COLO829 (cell line): ENCODE measurements at regions not wholly inside any gene's neighbourhood (a gene's known extent, or its start where the extent isn't known, plus 50 kb on each side); places are given as distances from the start of the nearest gene placed in this dataset.
"Not testable (repeated sequence)": the region's sequence is repeated elsewhere in the genome, so short reads cannot be mapped to it uniquely, and the experiment has no call there.

Source experiments
- DNase-seq: peaks from one replicate; pipeline ENCODE4 v3.0.0; 2012; ENCODE audit warnings: low spot score

DNA sequence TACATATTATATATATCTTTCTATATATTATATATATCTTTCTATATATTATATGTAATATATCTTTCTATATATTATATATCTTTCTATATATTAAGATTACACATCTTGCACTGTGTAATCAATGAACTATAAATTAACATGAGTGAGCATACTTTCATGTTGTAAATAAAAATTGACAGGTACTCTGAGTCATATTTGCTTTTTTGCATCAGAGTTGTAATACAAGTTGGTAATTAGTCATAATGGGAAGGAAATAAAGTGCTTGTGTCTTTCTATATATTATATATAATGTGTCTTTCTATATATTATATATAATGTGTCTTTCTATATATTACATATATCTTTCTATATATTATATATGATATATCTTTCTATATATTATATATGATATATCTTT lies 172.5 kb upstream of the MAGI2 start:
- DNase-seq, result not testable (repeated sequence)

DNA sequence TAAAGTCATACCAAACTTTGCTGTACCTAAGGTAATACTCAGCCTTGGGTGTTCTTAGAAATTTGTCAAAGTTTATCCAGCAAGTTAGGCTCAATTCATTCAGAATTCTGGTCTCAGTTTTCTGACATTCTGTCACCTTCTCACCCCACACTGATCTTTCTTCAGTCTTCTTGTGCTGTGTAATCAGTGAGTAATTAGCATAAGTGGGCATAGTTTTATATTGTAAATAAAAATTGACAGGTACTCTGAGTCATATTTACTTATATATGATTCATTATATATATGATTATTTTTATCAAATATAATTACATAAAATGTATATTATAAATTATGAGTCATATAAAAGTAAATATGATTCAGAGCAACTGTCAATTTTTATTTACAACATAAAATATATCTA lies 170.9 kb upstream of the MAGI2 start:
- DNase-seq, result no peak

DNA sequence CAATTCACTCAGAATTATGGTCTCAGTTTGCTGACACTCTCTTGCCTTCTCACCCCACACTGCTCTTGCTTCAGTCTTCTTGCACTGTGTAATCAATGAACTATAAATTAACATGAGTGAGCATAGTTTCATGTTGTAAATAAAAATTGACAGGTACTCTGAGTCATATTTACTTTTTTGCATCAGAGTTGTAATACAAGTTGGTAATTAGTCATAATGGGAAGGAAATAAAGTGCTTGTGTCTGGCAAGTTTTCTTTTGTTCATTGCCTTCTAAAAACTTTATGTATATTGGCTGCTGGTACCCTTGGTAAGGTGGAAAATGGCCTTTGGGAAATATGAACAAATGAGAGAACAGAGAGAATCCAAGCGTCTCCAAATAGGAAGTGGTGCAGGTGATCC lies 169.3 kb upstream of the MAGI2 start:
- DNase-seq, result no peak

DNA sequence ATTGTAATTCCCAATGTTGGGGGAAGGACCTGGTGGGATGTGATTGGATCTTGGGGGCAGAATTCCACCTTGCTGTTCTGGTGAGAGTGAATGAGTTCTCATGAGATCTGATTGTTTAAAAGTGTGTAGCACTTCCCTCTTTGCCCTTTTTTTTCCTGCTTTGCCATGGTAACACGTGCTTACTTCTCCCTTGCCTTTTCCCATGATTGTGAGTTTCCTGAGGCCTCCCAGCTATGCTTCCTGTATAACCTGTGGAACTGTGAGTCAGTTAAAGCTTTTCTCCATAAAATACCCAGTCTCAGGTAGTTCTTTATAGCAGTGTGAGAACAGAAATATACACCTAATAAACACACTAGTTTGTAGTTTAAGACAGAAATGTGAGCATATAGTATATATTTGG lies 166.8 kb upstream of the MAGI2 start:
- no peak for DNase-seq

DNA sequence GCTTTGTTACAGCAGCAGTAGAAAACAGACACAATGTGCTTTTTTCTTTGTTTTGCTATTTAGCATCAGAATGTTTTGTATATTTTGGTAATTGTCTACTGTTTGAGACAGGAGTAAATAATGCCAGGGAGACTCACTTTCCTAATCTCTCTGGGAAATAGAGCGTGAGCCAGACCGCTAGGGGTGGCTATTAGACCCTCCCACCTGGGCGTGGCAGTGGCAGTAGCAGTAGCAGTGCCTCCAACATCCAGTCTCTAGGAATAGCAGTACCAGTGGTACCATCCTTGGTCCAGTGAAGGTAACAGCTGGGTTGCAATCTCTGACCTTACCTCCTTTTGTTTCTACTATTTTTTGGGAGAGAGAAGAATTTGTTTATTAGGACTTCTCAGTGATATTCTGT lies 165.7 kb upstream of the MAGI2 start:
- DNase-seq, result no peak

DNA sequence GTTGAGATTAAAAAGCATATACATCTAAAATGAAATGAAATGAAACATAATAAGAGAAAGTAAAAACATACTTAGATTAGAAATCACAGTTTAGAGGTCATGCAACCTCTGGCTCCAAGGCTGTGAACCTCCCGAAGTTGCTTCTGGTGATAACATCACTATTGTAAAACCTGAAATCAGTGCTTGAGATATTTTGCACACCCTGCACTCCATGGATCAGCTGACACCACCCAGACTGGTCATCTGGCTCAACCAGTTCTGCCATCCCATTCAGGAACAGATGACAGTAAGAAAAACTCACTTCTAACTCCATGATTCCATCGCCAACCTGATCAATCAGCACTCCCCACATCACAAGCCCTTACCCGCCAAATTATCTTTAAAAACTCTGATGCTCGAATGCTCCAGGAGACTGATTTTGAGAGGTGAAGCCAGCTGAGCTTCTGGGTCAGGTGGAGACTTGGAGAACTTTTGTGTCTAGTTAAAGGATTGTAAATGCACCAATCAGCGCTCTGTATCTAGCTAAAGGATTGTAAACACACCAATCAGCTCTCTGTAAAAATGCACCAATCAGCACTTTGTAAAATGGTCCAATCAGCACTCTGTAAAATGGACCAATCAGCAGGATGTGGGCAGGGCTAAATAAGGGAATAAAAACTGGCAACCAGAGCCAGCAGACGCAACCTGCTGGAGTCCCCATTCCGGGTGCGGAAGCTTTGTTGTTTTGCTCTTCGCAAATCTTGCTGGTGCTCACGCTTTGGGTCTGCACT lies 162.6 kb upstream of the MAGI2 start:
- DNase-seq, result no peak

DNA sequence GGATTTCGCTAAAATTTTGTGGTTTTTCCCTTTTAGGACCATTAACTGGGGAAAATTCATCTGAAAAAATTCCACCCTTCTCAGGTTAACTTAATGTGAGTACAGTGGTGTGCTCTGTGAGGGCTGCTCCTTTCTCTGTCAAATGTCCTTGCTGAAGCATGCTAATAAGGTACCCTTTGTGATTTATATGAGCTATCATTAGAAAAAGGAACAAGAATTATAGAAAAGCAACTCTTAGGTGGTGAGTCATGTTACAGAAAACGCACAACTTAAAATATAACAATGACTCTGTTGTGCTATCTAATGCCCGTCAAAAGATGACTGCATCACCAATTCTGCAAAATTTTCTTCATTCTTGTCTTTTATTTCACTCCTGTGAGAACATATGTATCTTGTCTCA lies 162.0 kb upstream of the MAGI2 start:
- peak; percentile 68 for DNase-seq

DNA sequence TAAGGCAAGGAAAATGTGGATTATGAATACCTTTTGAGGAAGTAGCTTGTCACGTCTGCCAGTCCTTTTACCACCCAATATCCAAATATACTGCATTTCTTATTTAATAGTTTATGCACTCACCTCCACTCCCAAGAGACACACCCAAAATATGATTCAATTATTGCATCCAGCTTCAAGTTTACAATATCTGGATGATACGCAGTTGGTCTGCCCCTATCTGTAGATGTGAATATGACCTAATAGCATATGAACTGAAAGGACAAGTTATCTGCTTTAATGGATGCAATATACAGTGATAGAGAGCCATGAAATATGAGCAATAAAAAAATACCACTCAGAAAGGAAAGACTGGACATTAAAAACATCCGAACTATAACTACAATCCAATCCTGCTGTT lies 159.4 kb upstream of the MAGI2 start:
- no peak for DNase-seq

DNA sequence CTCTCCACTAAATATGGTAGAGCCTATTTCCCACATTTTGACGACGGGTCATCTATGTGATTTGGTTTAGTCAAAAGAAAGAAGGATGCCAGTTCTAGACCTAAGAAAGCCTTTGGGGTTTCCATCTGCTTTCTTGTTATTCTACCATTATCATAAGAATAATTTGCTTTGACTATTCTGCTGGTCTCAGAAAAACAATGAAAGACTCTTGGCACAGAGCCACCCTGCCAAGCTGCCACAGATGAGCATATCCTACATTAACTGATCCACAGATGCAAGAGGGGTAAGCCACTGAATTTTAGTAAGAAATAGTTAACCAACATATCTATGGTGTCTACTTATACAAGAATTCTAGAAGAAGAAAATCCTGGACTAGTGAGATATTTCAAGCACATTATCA lies 158.6 kb upstream of the MAGI2 start:
- DNase-seq, result no peak

DNA sequence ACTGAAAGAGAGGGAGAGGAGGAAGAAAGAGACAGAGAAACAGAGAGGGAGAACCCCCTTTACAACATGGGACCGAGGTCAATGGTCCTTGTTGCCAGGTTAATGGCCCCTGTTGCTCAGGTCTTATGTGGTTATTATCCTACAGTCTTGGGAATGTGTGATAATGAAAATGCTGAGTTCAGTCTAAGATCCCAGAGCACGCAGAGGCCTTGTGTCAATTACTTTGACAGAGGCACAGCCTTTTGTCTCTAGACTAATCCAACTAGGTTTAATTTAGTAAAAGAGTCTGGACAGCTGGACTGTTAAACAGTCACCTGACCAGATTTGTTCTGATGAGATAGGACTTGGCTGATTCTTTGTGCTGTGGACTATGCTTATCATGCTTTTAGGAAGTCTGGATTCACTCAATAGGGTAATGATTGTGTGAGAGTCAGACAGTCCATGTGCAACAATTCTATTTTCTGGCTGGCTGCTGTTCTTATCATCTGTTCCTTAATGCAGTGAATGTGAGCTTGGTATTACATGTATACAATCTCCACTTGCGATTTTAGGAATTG lies 157.4 kb upstream of the MAGI2 start:
- no peak for DNase-seq

DNA sequence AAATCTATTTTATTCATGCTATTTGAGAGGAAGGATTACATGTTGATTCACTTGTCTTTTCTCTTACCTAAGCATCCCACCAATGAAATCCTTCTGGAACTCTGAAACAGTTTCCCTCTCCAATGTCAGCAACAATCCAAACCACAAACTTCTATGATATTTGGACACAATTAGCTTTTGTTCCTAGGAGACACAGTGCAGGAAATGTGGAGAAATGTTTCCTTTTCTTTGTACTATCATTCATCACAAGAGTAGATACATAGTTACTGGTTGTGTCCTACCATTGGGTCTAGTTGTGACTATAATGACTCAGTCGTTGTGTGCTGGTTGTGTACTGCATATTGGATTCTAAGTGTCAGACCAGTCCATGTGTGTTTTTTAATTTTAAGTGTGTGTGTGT lies 156.8 kb upstream of the MAGI2 start:
- DNase-seq, result peak; percentile 79

DNA sequence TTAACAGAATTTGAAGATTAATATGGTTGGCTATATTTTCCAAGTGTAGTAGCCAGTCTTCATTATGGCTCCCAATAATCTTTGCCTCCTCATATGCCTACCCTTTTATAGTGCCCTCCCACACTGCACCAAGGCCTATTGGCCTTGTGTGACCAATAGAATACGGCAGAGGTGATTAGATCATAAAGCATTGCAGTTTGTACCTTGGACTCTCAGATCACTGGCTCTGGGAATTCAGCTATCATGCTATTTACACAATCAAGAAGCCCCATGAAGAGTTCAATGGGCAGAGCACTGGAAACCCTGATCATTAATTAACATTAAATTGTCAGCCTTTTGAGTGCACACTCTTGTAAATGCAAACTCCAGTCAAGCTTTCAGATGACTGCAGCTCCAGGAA lies 154.5 kb upstream of the MAGI2 start:
- no peak for DNase-seq

DNA sequence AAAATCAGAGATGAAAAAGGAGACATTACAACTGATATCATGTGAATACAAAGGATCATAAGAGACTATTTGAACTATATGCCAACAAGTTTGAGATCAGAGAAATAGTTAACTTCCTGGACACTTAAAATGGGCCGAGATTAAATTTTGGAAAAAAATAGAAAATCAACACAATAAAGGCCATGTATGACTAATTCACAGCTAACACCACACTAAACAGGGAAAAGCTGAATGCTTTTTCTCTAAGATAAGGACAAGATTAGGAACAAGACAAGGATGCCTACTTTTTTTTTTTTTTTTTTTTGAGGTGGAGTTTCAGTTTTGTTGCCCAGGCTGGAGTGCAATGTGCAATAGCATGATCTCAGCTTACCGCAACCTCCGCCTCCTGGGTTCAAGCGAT lies 151.4 kb upstream of the MAGI2 start:
- no peak for DNase-seq

DNA sequence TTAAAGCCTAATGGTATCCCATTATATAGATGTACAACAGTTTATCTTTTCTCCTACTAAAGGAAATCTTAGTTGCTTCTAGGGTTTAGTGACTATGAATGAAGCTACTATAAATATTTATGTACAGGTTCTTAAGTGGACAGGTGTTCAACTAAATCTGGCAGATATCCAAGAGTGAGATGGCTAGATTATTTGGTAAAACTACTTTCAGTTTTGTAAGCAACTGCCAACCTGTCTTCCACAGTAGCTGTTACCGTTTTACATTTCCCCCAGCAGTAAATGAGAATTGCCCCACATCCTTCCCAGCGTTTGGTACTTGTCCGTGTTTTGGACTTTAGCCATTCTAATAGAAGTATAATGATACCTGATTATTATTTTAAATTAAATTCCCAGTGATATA lies 144.9 kb upstream of the MAGI2 start:
- no peak for DNase-seq

DNA sequence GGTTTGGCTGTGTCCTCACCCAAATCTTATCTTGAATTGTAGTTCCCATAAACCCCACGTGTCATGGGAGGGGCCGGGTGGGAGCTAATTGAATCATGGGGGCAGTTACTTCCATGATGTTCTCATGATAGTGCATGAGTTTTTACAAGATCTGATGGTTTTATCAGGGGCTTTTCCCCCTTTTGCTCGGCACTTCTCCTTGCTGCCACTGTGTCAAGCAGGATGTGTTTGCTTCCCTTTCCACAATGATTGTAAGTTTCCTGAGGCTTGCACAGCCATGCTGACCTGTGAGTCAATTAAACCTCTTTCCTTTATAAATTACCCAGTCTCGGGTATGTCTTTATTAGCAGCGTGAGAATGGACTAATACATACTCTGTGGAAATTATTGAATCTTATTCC lies 141.2 kb upstream of the MAGI2 start:
- DNase-seq, result not testable (repeated sequence)

DNA sequence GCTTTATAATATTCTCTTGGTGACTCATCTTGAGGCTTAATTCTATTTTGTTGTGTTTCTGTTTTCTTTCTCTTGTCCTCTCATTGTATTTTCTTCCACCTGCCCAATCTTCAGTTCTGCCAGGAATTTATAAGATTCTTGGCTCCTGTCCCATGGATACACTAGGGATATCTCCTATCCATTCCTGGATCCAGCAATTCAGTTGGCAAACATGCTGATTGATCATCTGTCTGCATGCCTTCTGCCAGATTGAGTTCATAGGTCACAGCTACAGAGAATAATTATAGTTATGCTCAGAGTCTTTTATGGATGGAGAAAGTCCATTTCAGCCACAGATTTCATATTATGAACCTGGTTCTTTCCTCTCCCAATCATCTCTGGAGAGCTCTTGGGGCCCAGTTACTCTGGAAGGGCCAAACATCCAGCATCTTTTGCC lies 140.4 kb upstream of the MAGI2 start:
- no peak for DNase-seq

DNA sequence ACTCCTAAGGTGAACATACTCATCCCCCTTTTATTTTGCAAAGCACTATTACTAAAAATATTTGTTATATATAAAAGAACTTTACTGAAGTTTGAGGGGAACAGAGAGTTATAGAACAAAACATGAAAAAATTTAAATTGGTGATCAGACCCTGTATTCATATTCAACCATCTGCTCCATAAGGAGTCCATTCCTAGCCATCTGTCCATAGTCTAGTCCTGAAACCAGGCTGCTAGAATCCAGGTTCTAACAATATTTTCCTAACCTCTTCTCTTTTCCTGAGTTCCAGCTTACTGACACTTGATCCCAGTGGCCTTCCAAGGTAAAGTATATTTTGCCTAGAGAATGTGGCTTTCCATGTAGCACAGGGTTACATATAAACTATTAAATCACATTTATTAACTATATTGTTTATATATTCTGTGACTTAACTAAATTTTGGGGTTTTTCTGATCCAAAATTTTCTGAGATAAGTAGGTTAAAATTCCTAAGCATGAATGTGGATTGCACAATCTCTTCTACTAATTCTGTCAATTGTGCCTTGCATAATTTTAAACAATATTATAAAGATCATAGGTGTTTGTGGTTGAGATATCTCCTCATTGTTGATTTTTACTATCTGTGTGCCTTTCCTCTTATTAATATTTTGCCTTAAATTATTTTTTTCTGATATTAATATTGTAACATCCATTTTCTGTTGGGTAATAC lies 137.6 kb upstream of the MAGI2 start:
- no peak for DNase-seq

DNA sequence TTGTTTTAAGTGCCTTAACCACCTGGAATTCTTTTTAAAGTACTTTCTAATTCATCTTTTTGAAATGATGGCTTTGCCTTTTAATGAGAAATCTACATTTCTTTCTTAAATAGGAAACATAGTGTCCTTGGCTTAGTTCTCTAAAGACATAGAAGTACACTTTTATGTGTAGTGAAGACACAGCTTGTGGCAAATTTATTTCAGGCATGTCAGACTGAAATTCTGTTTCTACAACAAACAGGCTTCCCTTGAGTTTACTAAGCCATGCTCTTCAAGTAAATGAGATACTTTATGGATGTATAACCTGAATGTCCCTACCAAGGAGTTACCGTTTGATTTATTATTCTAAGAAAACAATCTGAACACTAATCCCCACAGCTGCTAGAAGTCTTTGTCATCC lies 136.9 kb upstream of the MAGI2 start:
- DNase-seq, result no peak

DNA sequence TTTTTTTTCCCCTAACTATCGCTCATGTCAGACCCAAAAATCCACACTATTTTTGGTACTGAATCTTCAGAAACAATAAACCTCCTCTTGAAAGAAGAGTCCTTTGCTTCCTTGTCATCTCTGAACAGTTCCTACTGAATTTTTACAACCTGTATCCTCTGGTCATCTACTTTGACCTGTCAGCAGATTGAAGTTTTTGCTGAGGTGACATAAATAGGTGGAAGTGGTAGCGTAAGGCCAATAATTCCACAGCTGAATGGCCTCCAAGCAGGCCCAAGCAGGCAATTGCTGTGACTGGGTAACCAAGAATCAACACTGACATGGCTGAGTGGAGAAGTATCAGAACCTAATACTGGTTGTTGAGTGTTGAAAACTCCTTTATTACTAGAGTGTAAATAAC lies 117.4 kb upstream of the MAGI2 start:
- DNase-seq, result no peak

DNA sequence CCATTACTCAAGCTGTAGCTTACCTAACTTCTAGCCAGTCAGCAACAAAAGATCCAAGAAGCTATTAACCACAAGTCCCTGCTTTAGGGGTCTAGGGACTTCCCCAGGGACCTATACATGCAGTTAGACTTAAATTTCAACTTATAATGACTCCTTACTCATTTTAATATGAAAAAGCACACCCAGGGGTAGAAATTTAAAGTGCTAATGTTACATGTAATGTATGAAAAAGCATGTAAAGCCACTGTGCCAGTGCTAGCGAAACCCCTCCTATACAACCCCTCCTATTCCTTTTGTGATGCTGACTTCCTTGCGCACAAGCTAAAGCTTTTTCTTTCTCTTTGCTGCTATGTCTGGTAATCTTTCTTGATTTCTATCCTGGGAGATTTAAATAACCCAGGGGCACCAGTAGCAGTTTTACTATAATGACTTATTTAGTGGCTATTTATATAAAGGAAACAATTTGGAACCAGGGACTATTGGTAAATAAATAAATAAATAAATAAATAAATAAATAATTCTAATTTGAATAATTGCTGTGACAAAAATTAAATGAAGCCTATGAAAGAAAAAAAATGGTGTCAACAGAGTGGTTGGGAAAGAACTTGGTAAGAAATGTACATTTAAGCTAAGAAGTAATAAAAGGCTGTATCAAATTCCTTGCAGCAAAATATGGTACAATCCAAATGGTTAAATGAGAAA lies 110.5 kb upstream of the MAGI2 start:
- no peak for DNase-seq

DNA sequence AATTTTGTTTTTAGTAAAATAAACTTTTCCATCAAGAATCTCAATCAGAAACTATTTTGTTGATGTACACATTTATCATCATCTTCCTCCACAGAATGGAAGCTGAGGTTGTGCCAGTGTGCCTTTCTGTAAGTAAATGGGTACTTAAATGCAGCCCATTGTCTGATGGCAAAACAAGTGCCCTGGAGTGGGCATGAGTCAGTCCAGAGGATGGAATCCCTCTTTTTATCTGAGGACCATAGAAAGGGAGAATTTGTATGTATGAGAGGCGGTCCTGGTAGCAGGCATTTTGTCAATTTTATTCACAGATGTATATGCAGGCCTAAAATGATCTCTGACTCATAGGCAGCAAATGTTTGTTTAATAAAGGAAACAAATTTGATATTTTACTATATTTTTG lies 102.1 kb upstream of the MAGI2 start:
- peak; percentile 67 for DNase-seq

DNA sequence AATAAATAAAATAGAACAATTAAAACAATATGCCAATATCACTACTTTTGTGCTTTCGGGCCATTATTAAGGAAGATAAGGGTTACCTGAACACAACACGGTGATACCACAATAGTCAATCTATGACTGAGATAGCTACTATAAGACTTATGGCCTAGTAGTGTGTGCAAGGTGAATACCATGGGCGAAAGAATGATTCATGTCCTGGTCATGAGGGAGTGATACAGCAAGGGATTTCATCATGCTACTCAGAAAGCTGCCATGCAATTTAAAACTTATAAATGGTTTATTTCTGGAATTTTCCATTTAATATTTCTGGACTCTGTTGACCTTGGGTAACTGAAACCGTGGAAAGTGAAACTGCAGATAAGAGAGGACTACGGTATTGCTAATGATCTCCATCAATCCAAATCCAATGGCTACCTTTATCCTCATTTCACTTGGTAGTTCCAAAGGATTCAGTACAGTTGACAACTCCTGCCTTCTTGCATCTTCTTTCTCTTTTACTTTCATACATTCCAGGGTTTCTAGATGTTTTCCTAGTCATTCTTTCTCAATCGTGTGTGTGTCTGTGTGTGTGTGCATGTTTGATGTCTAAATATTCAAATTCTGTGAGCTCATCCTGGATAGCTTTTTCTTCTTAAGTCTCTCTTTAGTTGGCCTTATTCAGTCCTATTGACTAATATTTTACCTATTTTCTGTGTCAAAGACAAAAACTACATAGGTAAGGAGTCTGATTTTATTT lies 100.5 kb upstream of the MAGI2 start:
- no peak for DNase-seq
